Renal pelvis (tissue), 1 donor: ENCODE measurements at regions not wholly inside any gene's neighbourhood (a gene's known extent, or its start where the extent isn't known, plus 50 kb on each side); places are given as distances from the start of the nearest gene placed in this dataset.
"Not testable (repeated sequence)": the region's sequence is repeated elsewhere in the genome, so short reads cannot be mapped to it uniquely, and the experiment has no call there.

Source experiments
- DNase-seq: peaks from one replicate; pipeline ENCODE4 v3.0.0-alpha.2; 2013

GRCh38 chr13:62799038-62799535, 1383.4 kb upstream of the PCDH20 start:
- DNase-seq: no peak

- no peak for DNase-seq
Observed at GRCh38 chr13:62793850-62794249, 1378.2 kb upstream of the PCDH20 start.

GRCh38 chr13:62781866-62782265, 1366.2 kb upstream of the PCDH20 start:
- no peak for DNase-seq

- no peak for DNase-seq
Observed at GRCh38 chr13:62779161-62779560, 1363.5 kb upstream of the PCDH20 start.

- no peak for DNase-seq
Observed at GRCh38 chr13:62767473-62767872, 1351.8 kb upstream of the PCDH20 start.

GRCh38 chr13:62760724-62761123, 1345.1 kb upstream of the PCDH20 start:
- DNase-seq: no peak

- DNase-seq: no peak
Observed at GRCh38 chr13:62747629-62748028, 1332.0 kb upstream of the PCDH20 start.

GRCh38 chr13:62747152-62747551, 1331.5 kb upstream of the PCDH20 start:
- no peak for DNase-seq

GRCh38 chr13:62729746-62730145, 1314.1 kb upstream of the PCDH20 start:
- not testable (repeated sequence) for DNase-seq

- DNase-seq: no peak
Observed at GRCh38 chr13:62721893-62722292, 1306.2 kb upstream of the PCDH20 start.

GRCh38 chr13:62711948-62712347, 1296.3 kb upstream of the PCDH20 start:
- not testable (repeated sequence) for DNase-seq

GRCh38 chr13:62710787-62711186, 1295.1 kb upstream of the PCDH20 start:
- DNase-seq: no peak

- no peak for DNase-seq
Observed at GRCh38 chr13:62706048-62706447, 1290.4 kb upstream of the PCDH20 start.

GRCh38 chr13:62704875-62705274, 1289.2 kb upstream of the PCDH20 start:
- DNase-seq: no peak

- DNase-seq: no peak
Observed at GRCh38 chr13:62702502-62702901, 1286.9 kb upstream of the PCDH20 start.

GRCh38 chr13:62697701-62698100, 1282.1 kb upstream of the PCDH20 start:
- no peak for DNase-seq

- no peak for DNase-seq
Observed at GRCh38 chr13:62696490-62696889, 1280.8 kb upstream of the PCDH20 start.

GRCh38 chr13:62687732-62688131, 1272.1 kb upstream of the PCDH20 start:
- no peak for DNase-seq

GRCh38 chr13:62684359-62684758, 1268.7 kb upstream of the PCDH20 start:
- DNase-seq: no peak

GRCh38 chr13:62682788-62683187, 1267.1 kb upstream of the PCDH20 start:
- DNase-seq: no peak

- no peak for DNase-seq
Observed at GRCh38 chr13:62678039-62678438, 1262.4 kb upstream of the PCDH20 start.

- DNase-seq: no peak
Observed at GRCh38 chr13:62663767-62664166, 1248.1 kb upstream of the PCDH20 start.

GRCh38 chr13:62659365-62659764, 1243.7 kb upstream of the PCDH20 start:
- no peak for DNase-seq

GRCh38 chr13:62653371-62653770, 1237.7 kb upstream of the PCDH20 start:
- DNase-seq: no peak
